ENCODE measurements at regions not wholly inside any gene's neighbourhood (a gene's known extent, or its start where the extent isn't known, plus 50 kb on each side); places are given as distances from the start of the nearest gene placed in this dataset.

DNA sequence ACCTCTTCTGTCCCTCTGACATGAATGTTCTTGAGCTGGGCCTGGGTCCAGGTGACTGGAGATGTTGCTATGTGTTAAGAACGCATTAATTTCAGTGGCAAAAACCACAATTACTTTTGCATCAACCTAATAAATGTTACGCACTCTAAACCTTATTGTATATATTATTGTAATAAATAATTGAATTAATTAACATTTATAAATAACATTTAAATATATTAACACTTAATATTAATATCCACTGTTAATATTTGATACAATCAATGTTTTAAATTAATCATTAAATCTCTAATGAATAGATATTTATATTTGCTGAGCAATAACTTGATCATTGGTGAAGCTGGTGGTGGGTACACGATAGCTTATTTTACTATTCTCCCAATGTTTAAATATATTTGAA, 97.4 kb downstream of the KCNF1 start:
- DNase-seq (ENCODE audit: low read depth, low spot score) = no peak
- peaks cover 13% of the 10 kb centered on the region for H3K4me1 Mint-ChIP-seq
- H3K27ac Mint-ChIP-seq (ENCODE audit: unreplicated experiment) = no peak overlapping the region
- no peak overlapping the region for H3K4me3 Mint-ChIP-seq
- no peaks in the 10 kb centered on the region for H3K27me3 Mint-ChIP-seq (ENCODE audit: low read depth)
- no peaks in the 10 kb centered on the region for H3K36me3 Mint-ChIP-seq (ENCODE audit: low read depth)
- TF ChIP-seq, protein P1, sequence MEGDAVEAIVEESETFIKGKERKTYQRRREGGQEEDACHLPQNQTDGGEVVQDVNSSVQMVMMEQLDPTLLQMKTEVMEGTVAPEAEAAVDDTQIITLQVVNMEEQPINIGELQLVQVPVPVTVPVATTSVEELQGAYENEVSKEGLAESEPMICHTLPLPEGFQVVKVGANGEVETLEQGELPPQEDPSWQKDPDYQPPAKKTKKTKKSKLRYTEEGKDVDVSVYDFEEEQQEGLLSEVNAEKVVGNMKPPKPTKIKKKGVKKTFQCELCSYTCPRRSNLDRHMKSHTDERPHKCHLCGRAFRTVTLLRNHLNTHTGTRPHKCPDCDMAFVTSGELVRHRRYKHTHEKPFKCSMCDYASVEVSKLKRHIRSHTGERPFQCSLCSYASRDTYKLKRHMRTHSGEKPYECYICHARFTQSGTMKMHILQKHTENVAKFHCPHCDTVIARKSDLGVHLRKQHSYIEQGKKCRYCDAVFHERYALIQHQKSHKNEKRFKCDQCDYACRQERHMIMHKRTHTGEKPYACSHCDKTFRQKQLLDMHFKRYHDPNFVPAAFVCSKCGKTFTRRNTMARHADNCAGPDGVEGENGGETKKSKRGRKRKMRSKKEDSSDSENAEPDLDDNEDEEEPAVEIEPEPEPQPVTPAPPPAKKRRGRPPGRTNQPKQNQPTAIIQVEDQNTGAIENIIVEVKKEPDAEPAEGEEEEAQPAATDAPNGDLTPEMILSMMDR (conservative IDR thresholded peaks at IDR 0.05) = no peak
- no peaks in the 10 kb centered on the region for H3K9me3 Mint-ChIP-seq

DNA sequence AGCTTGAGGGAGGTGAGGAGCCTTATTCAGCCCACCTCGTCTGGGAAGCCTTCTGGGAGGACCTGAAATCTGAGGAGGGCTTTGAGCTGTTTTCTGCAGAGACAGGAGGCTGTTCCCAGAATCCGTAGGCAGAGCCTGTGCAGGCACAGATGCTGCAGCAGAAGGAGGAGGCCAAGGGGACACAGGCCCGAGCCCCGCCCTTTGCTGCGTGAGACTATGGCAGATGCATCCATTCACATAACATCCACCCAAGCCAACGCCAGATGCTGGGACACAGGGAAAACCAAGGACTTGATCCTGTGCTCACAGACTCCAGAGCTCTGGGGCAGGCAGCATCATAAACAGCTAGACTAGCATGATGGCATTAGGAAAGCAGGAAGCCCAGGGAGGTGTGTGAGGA, 98.2 kb downstream of the KCNF1 start:
- TF ChIP-seq, protein P1 (conservative IDR thresholded peaks at IDR 0.05) = no peak
- peak overlapping the region; percentile 78 for H3K27ac Mint-ChIP-seq (ENCODE audit: unreplicated experiment)
- no peaks in the 10 kb centered on the region for H3K27me3 Mint-ChIP-seq (ENCODE audit: low read depth)
- H3K4me3 Mint-ChIP-seq = no peak overlapping the region
- H3K36me3 Mint-ChIP-seq (ENCODE audit: low read depth) = no peaks in the 10 kb centered on the region
- DNase-seq (ENCODE audit: low read depth, low spot score) = no peak
- H3K9me3 Mint-ChIP-seq = no peaks in the 10 kb centered on the region
- H3K4me1 Mint-ChIP-seq = peaks cover 6% of the 10 kb centered on the region

DNA sequence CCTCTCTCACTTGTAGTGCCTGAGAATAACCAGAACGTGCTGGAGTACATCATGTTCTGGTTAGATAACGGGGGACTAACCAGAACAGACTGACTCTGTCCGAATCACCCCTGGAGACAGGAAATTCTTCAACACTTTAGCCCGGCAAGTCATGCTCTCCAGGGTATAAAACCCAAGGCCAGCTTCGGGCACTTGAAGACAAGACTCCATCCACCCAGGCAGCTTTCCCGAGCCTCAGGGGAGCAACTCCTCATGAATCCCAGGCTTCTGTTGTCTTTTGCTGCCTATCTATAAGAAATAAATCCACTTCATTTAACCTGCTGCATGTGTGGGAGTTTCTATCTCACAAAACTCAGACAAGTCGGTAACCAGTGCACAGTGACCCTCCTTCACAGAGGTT, 99.6 kb downstream of the KCNF1 start:
- H3K27me3 Mint-ChIP-seq (ENCODE audit: low read depth) = peaks cover 4% of the 10 kb centered on the region
- no peaks in the 10 kb centered on the region for H3K36me3 Mint-ChIP-seq (ENCODE audit: low read depth)
- H3K9me3 Mint-ChIP-seq = no peaks in the 10 kb centered on the region
- H3K27ac Mint-ChIP-seq (ENCODE audit: unreplicated experiment) = no peak overlapping the region
- no peak for DNase-seq (ENCODE audit: low read depth, low spot score)
- peaks cover 5% of the 10 kb centered on the region for H3K4me1 Mint-ChIP-seq
- H3K4me3 Mint-ChIP-seq = no peak overlapping the region
- TF ChIP-seq, protein P1 (conservative IDR thresholded peaks at IDR 0.05) = no peak

DNA sequence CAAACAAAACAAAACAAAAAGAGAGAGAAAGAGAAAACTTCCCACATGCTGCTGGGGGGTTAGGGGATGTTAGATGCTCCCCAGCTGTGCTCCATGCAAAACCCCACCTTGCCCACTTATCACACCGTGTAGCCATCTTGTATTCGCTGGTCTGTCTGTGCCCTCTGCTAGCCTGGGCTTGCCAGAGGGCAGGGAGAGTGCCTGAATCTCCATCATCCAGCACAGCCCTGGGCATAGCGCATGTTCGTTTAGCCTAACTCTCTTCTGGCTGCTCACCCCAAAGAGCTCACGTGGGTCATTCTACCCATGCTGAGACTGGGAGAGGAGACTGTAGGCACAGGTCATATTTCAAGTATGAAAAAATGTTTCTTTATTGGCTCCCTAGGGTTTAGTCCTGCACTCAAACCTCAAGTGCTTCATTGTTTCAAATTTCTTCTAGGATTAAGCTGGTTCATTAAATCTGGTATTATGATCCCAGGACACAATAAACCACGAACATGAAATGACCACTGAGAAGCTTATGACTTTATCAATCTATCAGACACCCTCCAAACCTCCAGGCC, 100.5 kb downstream of the KCNF1 start:
- Mint-ChIP-seq H3K4me1 (peaks cover 5% of the 10 kb centered on the region), H3K9me3 (no peaks in the 10 kb centered on the region), H3K27ac (ENCODE audit: unreplicated experiment) (no peak overlapping the region), H3K36me3 (ENCODE audit: low read depth) (no peaks in the 10 kb centered on the region), H3K27me3 (ENCODE audit: low read depth) (peaks cover 4% of the 10 kb centered on the region), H3K4me3 (no peak overlapping the region)
- no peak for DNase-seq (ENCODE audit: low read depth, low spot score)
- TF ChIP-seq, protein P1 (conservative IDR thresholded peaks at IDR 0.05) = no peak

DNA sequence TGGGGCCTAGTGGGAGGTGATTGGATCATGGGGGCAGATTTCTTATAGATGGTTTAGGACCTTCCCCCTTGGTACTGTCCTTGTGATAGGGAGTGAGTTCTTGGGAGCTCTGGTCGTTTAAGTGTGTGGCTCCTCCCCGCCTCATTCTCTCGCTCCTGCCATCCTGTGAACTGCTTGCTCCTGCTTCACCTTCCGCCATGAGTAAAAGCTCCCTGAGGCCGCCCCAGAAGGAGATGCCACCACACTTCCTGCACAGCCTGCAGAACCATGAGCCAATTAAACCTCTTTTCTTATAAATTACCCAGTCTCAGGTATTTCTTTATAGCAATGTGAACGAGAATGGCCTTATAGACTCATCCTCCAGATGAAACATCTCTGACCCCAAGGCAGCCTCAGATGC, 101.5 kb downstream of the KCNF1 start:
- no peak for DNase-seq (ENCODE audit: low read depth, low spot score)
- H3K27ac Mint-ChIP-seq (ENCODE audit: unreplicated experiment) = no peak overlapping the region
- no peaks in the 10 kb centered on the region for H3K9me3 Mint-ChIP-seq
- no peak overlapping the region for H3K4me3 Mint-ChIP-seq
- TF ChIP-seq, protein P1 (conservative IDR thresholded peaks at IDR 0.05) = no peak
- no peaks in the 10 kb centered on the region for H3K36me3 Mint-ChIP-seq (ENCODE audit: low read depth)
- H3K27me3 Mint-ChIP-seq (ENCODE audit: low read depth) = peaks cover 6% of the 10 kb centered on the region
- peaks cover 1% of the 10 kb centered on the region for H3K4me1 Mint-ChIP-seq
